ENCODE measurements at regions not wholly inside any gene's neighbourhood (a gene's known extent, or its start where the extent isn't known, plus 50 kb on each side); places are given as distances from the start of the nearest gene placed in this dataset.

DNA sequence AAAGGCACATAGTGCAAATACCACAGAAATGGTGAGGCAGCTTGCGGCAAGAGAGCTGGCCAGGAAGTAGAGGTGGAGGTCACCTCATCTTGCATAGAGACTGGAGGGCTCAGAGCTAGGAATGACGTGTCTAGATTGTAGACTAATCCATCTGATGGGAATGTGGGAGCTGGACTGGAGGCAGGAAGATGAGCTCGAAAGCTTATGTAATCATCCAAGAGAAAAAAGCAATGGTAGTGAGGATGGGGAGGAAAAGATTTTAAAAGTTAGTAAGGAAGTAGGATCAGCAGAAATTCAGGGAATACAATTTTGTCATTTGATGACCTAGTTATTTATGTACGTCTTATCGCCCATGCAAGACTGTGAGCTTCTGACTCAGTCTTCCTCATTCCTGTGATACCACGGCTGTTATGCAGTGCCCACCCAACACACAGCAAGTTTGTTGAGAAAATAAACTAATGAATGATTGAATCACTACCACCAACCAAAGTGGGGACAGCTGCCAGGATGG lies 123.9 kb downstream of the RRAGC start:
- Histone ChIP-seq H3K27ac (ENCODE audit: insufficient read depth, low read length) (no peak overlapping the region), H3K4me1 (ENCODE audit: control insufficient read depth, extremely low read depth, insufficient read depth, low read length) (no peaks in the 10 kb centered on the region), H3K79me2 (ENCODE audit: control insufficient read depth, insufficient read depth, low read length) (no peaks in the 10 kb centered on the region), H3K9ac (ENCODE audit: insufficient read depth, low read length) (no peak overlapping the region), H3K27me3 (ENCODE audit: control insufficient read depth, insufficient read depth, low read length) (no peaks in the 10 kb centered on the region), H3K4me3 (replicated peaks in 1 of 4; ENCODE audit: control extremely low read depth in 1 of 4, insufficient read depth in 1 of 4, low read depth in 3 of 4, low read length in 4 of 4) (no peak overlapping the region), H3K4me2 (ENCODE audit: extremely low read depth, insufficient read depth, low read length) (no peak overlapping the region), H4K20me1 (ENCODE audit: control insufficient read depth, extremely low read depth, insufficient read depth, low read length) (no peaks in the 10 kb centered on the region), H3K36me3 (ENCODE audit: control insufficient read depth, insufficient read depth, low read length) (no peaks in the 10 kb centered on the region), H3K9me3 (ENCODE audit: control insufficient read depth, insufficient read depth, low read depth, low read length) (no peaks in the 10 kb centered on the region), H2AFZ (ENCODE audit: low read length) (no peak overlapping the region)
- TF ChIP-seq, protein P1, sequence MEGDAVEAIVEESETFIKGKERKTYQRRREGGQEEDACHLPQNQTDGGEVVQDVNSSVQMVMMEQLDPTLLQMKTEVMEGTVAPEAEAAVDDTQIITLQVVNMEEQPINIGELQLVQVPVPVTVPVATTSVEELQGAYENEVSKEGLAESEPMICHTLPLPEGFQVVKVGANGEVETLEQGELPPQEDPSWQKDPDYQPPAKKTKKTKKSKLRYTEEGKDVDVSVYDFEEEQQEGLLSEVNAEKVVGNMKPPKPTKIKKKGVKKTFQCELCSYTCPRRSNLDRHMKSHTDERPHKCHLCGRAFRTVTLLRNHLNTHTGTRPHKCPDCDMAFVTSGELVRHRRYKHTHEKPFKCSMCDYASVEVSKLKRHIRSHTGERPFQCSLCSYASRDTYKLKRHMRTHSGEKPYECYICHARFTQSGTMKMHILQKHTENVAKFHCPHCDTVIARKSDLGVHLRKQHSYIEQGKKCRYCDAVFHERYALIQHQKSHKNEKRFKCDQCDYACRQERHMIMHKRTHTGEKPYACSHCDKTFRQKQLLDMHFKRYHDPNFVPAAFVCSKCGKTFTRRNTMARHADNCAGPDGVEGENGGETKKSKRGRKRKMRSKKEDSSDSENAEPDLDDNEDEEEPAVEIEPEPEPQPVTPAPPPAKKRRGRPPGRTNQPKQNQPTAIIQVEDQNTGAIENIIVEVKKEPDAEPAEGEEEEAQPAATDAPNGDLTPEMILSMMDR (conservative IDR thresholded peaks at IDR 0.05 in 1 of 2, IDR thresholded peaks at IDR 0.05 in 1 of 2; ENCODE audit: low read depth in 1 of 2, low read length in 2 of 2) = no peak
- TF ChIP-seq EZH2 (IDR thresholded peaks at IDR 0.05; ENCODE audit: low read length, missing control alignments) = no peak
- peak; percentile 21 to 94 for DNase-seq (ENCODE audit: low read depth in 2 of 2)

DNA sequence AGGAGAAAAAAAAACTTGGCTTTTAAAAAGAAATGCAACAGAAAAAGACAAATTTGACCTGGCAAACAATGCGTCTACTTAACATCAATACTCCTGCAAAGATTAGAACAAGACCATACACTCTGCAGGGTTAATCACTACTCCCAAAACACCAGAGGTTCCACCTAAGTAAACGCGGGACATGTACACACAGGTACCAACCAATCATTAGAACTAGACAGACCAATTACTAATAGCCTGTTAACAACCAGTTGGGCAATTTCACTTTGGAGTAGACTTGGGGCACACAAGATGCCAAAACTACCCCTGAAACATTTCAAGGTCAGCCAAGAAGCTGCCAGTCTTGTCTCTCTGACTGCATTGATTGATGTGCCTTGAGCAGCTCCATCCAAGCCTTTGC lies 125.8 kb downstream of the RRAGC start:
- H3K4me1 ChIP-seq (ENCODE audit: control insufficient read depth, extremely low read depth, insufficient read depth, low read length) = no peaks in the 10 kb centered on the region
- TF ChIP-seq, protein P1 (conservative IDR thresholded peaks at IDR 0.05 in 1 of 2, IDR thresholded peaks at IDR 0.05 in 1 of 2; ENCODE audit: low read depth in 1 of 2, low read length in 2 of 2) = no peak
- TF ChIP-seq EZH2 (IDR thresholded peaks at IDR 0.05; ENCODE audit: low read length, missing control alignments) = no peak
- H3K4me2 ChIP-seq (ENCODE audit: extremely low read depth, insufficient read depth, low read length) = no peak overlapping the region
- H3K9me3 ChIP-seq (ENCODE audit: control insufficient read depth, insufficient read depth, low read depth, low read length) = no peaks in the 10 kb centered on the region
- H3K27ac ChIP-seq (ENCODE audit: insufficient read depth, low read length) = no peak overlapping the region
- H3K9ac ChIP-seq (ENCODE audit: insufficient read depth, low read length) = no peak overlapping the region
- H3K27me3 ChIP-seq (ENCODE audit: control insufficient read depth, insufficient read depth, low read length) = no peaks in the 10 kb centered on the region
- DNase-seq (ENCODE audit: low read depth in 2 of 2) = no peak
- no peak overlapping the region for H2AFZ ChIP-seq (ENCODE audit: low read length)
- H3K79me2 ChIP-seq (ENCODE audit: control insufficient read depth, insufficient read depth, low read length) = no peaks in the 10 kb centered on the region
- no peaks in the 10 kb centered on the region for H4K20me1 ChIP-seq (ENCODE audit: control insufficient read depth, extremely low read depth, insufficient read depth, low read length)
- H3K4me3 ChIP-seq (replicated peaks in 1 of 4; ENCODE audit: control extremely low read depth in 1 of 4, insufficient read depth in 1 of 4, low read depth in 3 of 4, low read length in 4 of 4) = no peak overlapping the region
- H3K36me3 ChIP-seq (ENCODE audit: control insufficient read depth, insufficient read depth, low read length) = no peaks in the 10 kb centered on the region

DNA sequence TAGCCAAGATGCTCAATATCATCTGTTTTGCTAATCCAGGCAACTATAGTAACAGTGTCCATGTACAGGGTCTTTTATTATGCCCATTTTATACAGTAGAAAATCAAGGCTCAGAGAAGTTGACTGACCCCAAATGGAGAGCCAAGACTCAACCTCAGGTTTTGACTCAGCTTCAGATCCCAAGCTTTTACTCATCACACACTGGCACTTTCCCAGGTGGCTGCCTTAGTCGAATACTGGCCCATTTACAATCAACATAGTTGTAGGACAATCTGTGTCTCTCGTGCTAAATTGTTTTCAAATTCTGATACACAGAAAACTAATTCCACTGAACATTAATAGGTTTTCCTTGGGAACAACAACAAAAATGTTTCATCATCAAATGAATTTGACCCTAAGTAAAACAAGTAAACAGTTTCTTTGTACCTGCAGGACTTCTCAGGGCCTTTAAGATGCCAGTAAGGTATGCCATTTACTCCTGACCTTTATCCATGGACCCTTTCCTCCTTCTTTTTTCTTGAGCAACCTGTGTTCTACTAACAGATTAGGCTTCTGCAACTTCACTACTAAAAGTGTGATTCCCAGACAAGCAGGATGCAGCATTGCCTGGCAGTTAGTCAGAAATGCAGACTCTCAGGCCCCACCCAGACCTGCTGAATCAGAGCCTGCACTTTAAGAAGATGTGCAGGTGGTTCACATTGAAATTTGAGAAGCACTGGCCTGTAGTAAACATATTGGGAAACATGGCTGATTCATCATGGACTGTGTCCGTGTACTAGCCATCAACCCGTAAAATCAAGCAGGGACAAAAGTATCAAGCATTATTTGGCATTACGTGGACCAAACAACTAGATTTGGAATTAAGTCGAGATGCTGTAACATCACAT lies 128.8 kb downstream of the RRAGC start:
- no peak overlapping the region for H3K4me2 ChIP-seq (ENCODE audit: extremely low read depth, insufficient read depth, low read length)
- no peaks in the 10 kb centered on the region for H3K27me3 ChIP-seq (ENCODE audit: control insufficient read depth, insufficient read depth, low read length)
- no peaks in the 10 kb centered on the region for H3K9me3 ChIP-seq (ENCODE audit: control insufficient read depth, insufficient read depth, low read depth, low read length)
- DNase-seq (ENCODE audit: low read depth in 2 of 2) = peak; percentile 4 to 53
- H3K9ac ChIP-seq (ENCODE audit: insufficient read depth, low read length) = no peak overlapping the region
- no peaks in the 10 kb centered on the region for H3K4me1 ChIP-seq (ENCODE audit: control insufficient read depth, extremely low read depth, insufficient read depth, low read length)
- H3K79me2 ChIP-seq (ENCODE audit: control insufficient read depth, insufficient read depth, low read length) = no peaks in the 10 kb centered on the region
- H3K36me3 ChIP-seq (ENCODE audit: control insufficient read depth, insufficient read depth, low read length) = no peaks in the 10 kb centered on the region
- TF ChIP-seq, protein P1 (conservative IDR thresholded peaks at IDR 0.05 in 1 of 2, IDR thresholded peaks at IDR 0.05 in 1 of 2; ENCODE audit: low read depth in 1 of 2, low read length in 2 of 2) = no peak
- TF ChIP-seq EZH2 (IDR thresholded peaks at IDR 0.05; ENCODE audit: low read length, missing control alignments) = no peak
- no peak overlapping the region for H3K27ac ChIP-seq (ENCODE audit: insufficient read depth, low read length)
- H3K4me3 ChIP-seq (replicated peaks in 1 of 4; ENCODE audit: control extremely low read depth in 1 of 4, insufficient read depth in 1 of 4, low read depth in 3 of 4, low read length in 4 of 4) = no peak overlapping the region
- H2AFZ ChIP-seq (ENCODE audit: low read length) = no peak overlapping the region
- H4K20me1 ChIP-seq (ENCODE audit: control insufficient read depth, extremely low read depth, insufficient read depth, low read length) = no peaks in the 10 kb centered on the region

Data from fibroblast of lung (primary cell).